H9 (cell line): ENCODE measurements at regions not wholly inside any gene's neighbourhood (a gene's known extent, or its start where the extent isn't known, plus 50 kb on each side); places are given as distances from the start of the nearest gene placed in this dataset.

Experiments
- DNase-seq: peaks from one replicate; pipeline ENCODE4 v3.0.0-alpha.2; 2017
- H2AFZ ChIP-seq: one replicate; pipeline ENCODE4 v1.6.1; 2013; ENCODE audit warnings: mild to moderate bottlenecking, low read length, control low read depth, moderate library complexity
- H2AK5ac ChIP-seq: 2 replicates; pipeline ENCODE4 v1.6.1; 2013; ENCODE audit warnings: low read length, control low read depth, mixed read lengths; ENCODE audit not compliant: insufficient read length
- H2BK120ac ChIP-seq: one replicate; pipeline ENCODE4 v1.6.1; 2013; ENCODE audit warnings: low read depth, mild to moderate bottlenecking, low read length, control low read depth, inconsistent platforms; ENCODE audit not compliant: poor library complexity, severe bottlenecking
- H2BK12ac ChIP-seq: 2 replicates; pipeline ENCODE4 v1.6.1; 2013; ENCODE audit warnings: low read length, control low read depth, mixed read lengths, low read depth; ENCODE audit not compliant: insufficient read length
- H2BK15ac ChIP-seq: 2 replicates; pipeline ENCODE4 v1.6.1; 2013; ENCODE audit warnings: low read depth, low read length, control low read depth
- H2BK20ac ChIP-seq: one replicate; pipeline ENCODE4 v1.6.1; 2013; ENCODE audit warnings: low read depth, mild to moderate bottlenecking, low read length, control low read depth, inconsistent platforms; ENCODE audit not compliant: poor library complexity, severe bottlenecking
- H2BK5ac ChIP-seq: 2 replicates; pipeline ENCODE4 v1.6.1; 2013; ENCODE audit warnings: low read length, control low read depth, mixed read lengths; ENCODE audit not compliant: insufficient read length
- H3K14ac ChIP-seq: 2 replicates; pipeline ENCODE4 v1.6.1; 2013; ENCODE audit warnings: low read length, control low read depth; ENCODE audit not compliant: insufficient read depth
- H3K18ac ChIP-seq: 2 replicates; pipeline ENCODE4 v1.6.1; 2013; ENCODE audit warnings: low read depth, mild to moderate bottlenecking, mixed read lengths, low read length, control low read depth; ENCODE audit not compliant: insufficient read length
- H3K23ac ChIP-seq: 2 replicates; pipeline ENCODE4 v1.6.1; 2013; ENCODE audit warnings: low read length, control low read depth, mixed read lengths, low read depth; ENCODE audit not compliant: insufficient read length
- H3K23me2 ChIP-seq: 2 replicates; pipeline ENCODE4 v1.6.1; 2013; ENCODE audit warnings: low read depth, mild to moderate bottlenecking, mixed read lengths, low read length, control low read depth; ENCODE audit not compliant: insufficient read length, poor library complexity, severe bottlenecking
- H3K27ac ChIP-seq: 2 replicates; pipeline ENCODE4 v1.5.1; 2013; ENCODE audit warnings: low read length, control low read depth, mixed read lengths, low read depth; ENCODE audit not compliant: insufficient read length
- H3K27me3 ChIP-seq: 2 replicates; pipeline ENCODE4 v1.6.1; 2013; ENCODE audit warnings: low read length, control low read depth, inconsistent platforms; ENCODE audit not compliant: insufficient read depth
- H3K4ac ChIP-seq: 2 replicates; pipeline ENCODE4 v1.6.1; 2013; ENCODE audit warnings: low read depth, mild to moderate bottlenecking, control low read depth, inconsistent platforms, low read length, moderate library complexity
- H3K4me1 ChIP-seq: 2 replicates; pipeline ENCODE4 v1.6.1; 2013; ENCODE audit warnings: low read length, control low read depth, inconsistent platforms; ENCODE audit not compliant: insufficient read depth
- H3K4me2 ChIP-seq: 2 replicates; pipeline ENCODE4 v1.6.1; 2013; ENCODE audit warnings: low read length, control low read depth, mixed read lengths; ENCODE audit not compliant: insufficient read length, insufficient read depth
- H3K56ac ChIP-seq: 2 replicates; pipeline ENCODE4 v1.6.1; 2013; ENCODE audit warnings: low read depth, mild to moderate bottlenecking, mixed read lengths, low read length, control low read depth; ENCODE audit not compliant: insufficient read length
- H3K79me1 ChIP-seq: 2 replicates; pipeline ENCODE4 v1.6.1; 2013; ENCODE audit warnings: low read depth, mild to moderate bottlenecking, moderate library complexity, low read length, control low read depth, inconsistent platforms; ENCODE audit not compliant: insufficient read depth, poor library complexity, severe bottlenecking
- H3K79me2 ChIP-seq: 2 replicates; pipeline ENCODE4 v1.6.1; 2013; ENCODE audit warnings: low read length, control low read depth, inconsistent platforms; ENCODE audit not compliant: insufficient read depth
- H3K9ac ChIP-seq: 2 replicates; pipeline ENCODE4 v1.6.1; 2013; ENCODE audit warnings: low read length, control low read depth, mixed read lengths; ENCODE audit not compliant: insufficient read length; ENCODE audit errors: extremely low read depth
- H3K9me3 ChIP-seq: one replicate; pipeline ENCODE4 v1.6.1; 2013; ENCODE audit warnings: low read depth, low read length, inconsistent platforms; ENCODE audit not compliant: control insufficient read depth
- H3T11ph ChIP-seq: one replicate; pipeline ENCODE4 v1.6.1; 2013; ENCODE audit warnings: mild to moderate bottlenecking, low read length, control low read depth, inconsistent platforms
- H4K20me1 ChIP-seq: one replicate; pipeline ENCODE4 v1.6.1; 2013; ENCODE audit not compliant: control insufficient read depth, insufficient read length, insufficient read depth
- H4K5ac ChIP-seq: 2 replicates; pipeline ENCODE4 v1.6.1; 2013; ENCODE audit warnings: low read depth, mild to moderate bottlenecking, mixed read lengths, low read length, control low read depth; ENCODE audit not compliant: insufficient read length
- H4K8ac ChIP-seq: replicated peaks from 2 replicates; pipeline ENCODE4 v1.6.1; 2013; ENCODE audit warnings: low read length, control low read depth, mixed read lengths, low read depth; ENCODE audit not compliant: insufficient read length
- H4K91ac ChIP-seq: 2 replicates; pipeline ENCODE4 v1.6.1; 2013; ENCODE audit warnings: low read depth, mild to moderate bottlenecking, moderate library complexity, mixed read lengths, low read length, control low read depth; ENCODE audit not compliant: insufficient read length
- H3K27ac Mint-ChIP-seq, 3 experiments: 2 replicates in 2 of 3; 3 replicates in 1 of 3; pipeline ENCODE4 v1.8.0; 2020 to 2021; ENCODE audit warnings: mixed read lengths in 3 of 3, mild to moderate bottlenecking in 1 of 3, moderate library complexity in 1 of 3
- H3K27me3 Mint-ChIP-seq: 2 replicates; pipeline ENCODE4 v1.8.0; 2021; ENCODE audit warnings: low read depth, mild to moderate bottlenecking, moderate library complexity, mixed read lengths
- H3K36me3 Mint-ChIP-seq, 3 experiments: 2 replicates in 2 of 3; 3 replicates in 1 of 3; pipeline ENCODE4 v1.8.0; 2020 to 2021; ENCODE audit warnings: low read depth in 3 of 3, mixed read lengths in 3 of 3; ENCODE audit not compliant: insufficient read depth in 1 of 3
- H3K4me1 Mint-ChIP-seq, 2 experiments: 2 replicates each; pipeline ENCODE4 v1.8.0; 2020; ENCODE audit warnings: mixed read lengths in 2 of 2
- H3K4me3 Mint-ChIP-seq, 2 experiments: 2 replicates in 1 of 2; 3 replicates in 1 of 2; pipeline ENCODE4 v1.8.0; 2020 to 2021; ENCODE audit warnings: mild to moderate bottlenecking in 2 of 2, mixed read lengths in 2 of 2, moderate library complexity in 1 of 2
- H3K9me3 Mint-ChIP-seq, 2 experiments: 2 replicates in 1 of 2; 3 replicates in 1 of 2; pipeline ENCODE4 v1.8.0; 2020; ENCODE audit warnings: mild to moderate bottlenecking in 2 of 2, mixed read lengths in 2 of 2, moderate library complexity in 1 of 2
- WGBS: extraction: QIAGEN DNeasy Blood & Tissue Kit; methylation state at CpG from one replicate; pipeline ENCODE4 v1.1.7; 2013; ENCODE audit warnings: missing lambda C conversion rate, low lambda C conversion rate, mixed read lengths; ENCODE audit not compliant: insufficient read length; ENCODE audit errors: extremely low coverage; 5-methylcytosine and 5-hydroxymethylcytosine counted together
- TF ChIP-seq, protein P1 (sequence below): fragments of 200-600 bp; sonication (generic); conservative IDR thresholded peaks from 3 replicates; pipeline ENCODE4 v1.8.0; 2021; ENCODE audit warnings: antibody characterized with exemption, mild to moderate bottlenecking

DNA sequence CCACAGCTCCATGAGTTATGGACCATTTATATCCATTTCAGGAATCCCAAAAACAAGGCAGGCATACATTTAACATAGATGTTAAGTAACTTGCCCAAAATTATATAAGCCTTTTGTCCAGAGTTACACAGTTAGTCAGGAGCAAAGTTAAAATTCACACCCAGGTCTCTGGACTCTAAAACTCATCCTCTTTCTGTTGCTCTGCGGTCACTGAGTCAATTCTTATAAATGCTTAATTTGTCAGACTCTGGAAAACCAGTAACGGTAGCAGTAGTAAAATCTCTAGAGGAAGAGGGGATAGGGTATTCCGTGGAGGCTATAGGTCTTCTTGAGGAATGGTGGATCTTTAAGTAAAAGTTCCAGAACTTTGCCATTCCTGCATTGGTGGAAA is 223.6 kb upstream of the JUN start:
- H2BK20ac ChIP-seq = no peak overlapping the region
- Mint-ChIP-seq H3K27ac (no peak overlapping the region), H3K4me3 (no peak overlapping the region), H3K27me3 (peaks cover 2% of the 10 kb centered on the region; the same call in 1 of the 2 replicates), H3K9me3 (no peaks in the 10 kb centered on the region), H3K36me3 (no peaks in the 10 kb centered on the region), H3K4me1 (peaks cover 19% of the 10 kb centered on the region in 2 experiments)
- no peaks in the 10 kb centered on the region for H4K20me1 ChIP-seq
- no peaks in the 10 kb centered on the region for H3K9me3 ChIP-seq
- H3K14ac ChIP-seq = no peak overlapping the region
- no peak overlapping the region for H2AK5ac ChIP-seq
- no peaks in the 10 kb centered on the region for H3K4me1 ChIP-seq
- no peak overlapping the region for H3T11ph ChIP-seq
- no peak overlapping the region for H4K8ac ChIP-seq
- no peak overlapping the region for H2AFZ ChIP-seq
- WGBS = no CpG with 5 or more reads among the region's 3 CpGs
- H3K23ac ChIP-seq = no peak overlapping the region
- H4K91ac ChIP-seq = no peak overlapping the region
- no peak overlapping the region for H2BK5ac ChIP-seq
- no peak overlapping the region for H2BK12ac ChIP-seq
- H3K27me3 ChIP-seq = no peaks in the 10 kb centered on the region
- no peak overlapping the region for H3K4ac ChIP-seq
- H2BK15ac ChIP-seq = no peak overlapping the region
- no peak overlapping the region for H2BK120ac ChIP-seq
- H4K5ac ChIP-seq = no peak overlapping the region
- no peak overlapping the region for H3K27ac ChIP-seq
- H3K23me2 ChIP-seq = no peaks in the 10 kb centered on the region
- no peaks in the 10 kb centered on the region for H3K79me1 ChIP-seq
- H3K9ac ChIP-seq = no peak overlapping the region
- no peak overlapping the region for H3K56ac ChIP-seq
- TF ChIP-seq, protein P1, sequence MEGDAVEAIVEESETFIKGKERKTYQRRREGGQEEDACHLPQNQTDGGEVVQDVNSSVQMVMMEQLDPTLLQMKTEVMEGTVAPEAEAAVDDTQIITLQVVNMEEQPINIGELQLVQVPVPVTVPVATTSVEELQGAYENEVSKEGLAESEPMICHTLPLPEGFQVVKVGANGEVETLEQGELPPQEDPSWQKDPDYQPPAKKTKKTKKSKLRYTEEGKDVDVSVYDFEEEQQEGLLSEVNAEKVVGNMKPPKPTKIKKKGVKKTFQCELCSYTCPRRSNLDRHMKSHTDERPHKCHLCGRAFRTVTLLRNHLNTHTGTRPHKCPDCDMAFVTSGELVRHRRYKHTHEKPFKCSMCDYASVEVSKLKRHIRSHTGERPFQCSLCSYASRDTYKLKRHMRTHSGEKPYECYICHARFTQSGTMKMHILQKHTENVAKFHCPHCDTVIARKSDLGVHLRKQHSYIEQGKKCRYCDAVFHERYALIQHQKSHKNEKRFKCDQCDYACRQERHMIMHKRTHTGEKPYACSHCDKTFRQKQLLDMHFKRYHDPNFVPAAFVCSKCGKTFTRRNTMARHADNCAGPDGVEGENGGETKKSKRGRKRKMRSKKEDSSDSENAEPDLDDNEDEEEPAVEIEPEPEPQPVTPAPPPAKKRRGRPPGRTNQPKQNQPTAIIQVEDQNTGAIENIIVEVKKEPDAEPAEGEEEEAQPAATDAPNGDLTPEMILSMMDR = no peak
- no peak overlapping the region for H3K4me2 ChIP-seq
- H3K18ac ChIP-seq = no peak overlapping the region
- H3K79me2 ChIP-seq = no peaks in the 10 kb centered on the region
- no peak for DNase-seq
